ENCODE measurements at regions not wholly inside any gene's neighbourhood (a gene's known extent, or its start where the extent isn't known, plus 50 kb on each side); places are given as distances from the start of the nearest gene placed in this dataset.
A peak's percentile ranks its signal among the peaks of the same experiment; 100 is the strongest.

- peaks cover 3% of the 10 kb centered on the region for H3K9me3 Mint-ChIP-seq
- no peak overlapping the region for H3K27ac Mint-ChIP-seq
- no peaks in the 10 kb centered on the region for H3K4me1 Mint-ChIP-seq
- H3K27me3 Mint-ChIP-seq, result peaks cover 10% of the 10 kb centered on the region
- no peak for ATAC-seq (replicated peaks)
- H3K4me3 Mint-ChIP-seq, result no peak overlapping the region
- H3K36me3 Mint-ChIP-seq (ENCODE audit: low read depth), result no peaks in the 10 kb centered on the region
Observed at GRCh38 chr12:132396657-132397056, 67.3 kb upstream of the GALNT9 start.

- Mint-ChIP-seq H3K27ac (no peak overlapping the region), H3K4me1 (no peaks in the 10 kb centered on the region), H3K9me3 (peaks cover 3% of the 10 kb centered on the region), H3K27me3 (peaks cover 2% of the 10 kb centered on the region), H3K36me3 (ENCODE audit: low read depth) (no peaks in the 10 kb centered on the region), H3K4me3 (no peak overlapping the region)
- ATAC-seq (replicated peaks), result no peak
Observed at GRCh38 chr12:132395908-132396305, 66.5 kb upstream of the GALNT9 start.

GRCh38 chr12:132395192-132395907, 66.0 kb upstream of the GALNT9 start:
- Mint-ChIP-seq H3K4me3 (no peak overlapping the region), H3K4me1 (no peaks in the 10 kb centered on the region), H3K36me3 (ENCODE audit: low read depth) (no peaks in the 10 kb centered on the region), H3K9me3 (peaks cover 3% of the 10 kb centered on the region), H3K27me3 (no peaks in the 10 kb centered on the region), H3K27ac (no peak overlapping the region)
- no peak for ATAC-seq (replicated peaks)

- Mint-ChIP-seq H3K27me3 (no peaks in the 10 kb centered on the region), H3K36me3 (ENCODE audit: low read depth) (no peaks in the 10 kb centered on the region), H3K4me3 (no peak overlapping the region), H3K4me1 (no peaks in the 10 kb centered on the region), H3K9me3 (peaks cover 3% of the 10 kb centered on the region), H3K27ac (no peak overlapping the region)
- ATAC-seq (replicated peaks), result peak; percentile 89
Observed at GRCh38 chr12:132393991-132394949, 64.9 kb upstream of the GALNT9 start.

GRCh38 chr12:132393245-132393795, 63.9 kb upstream of the GALNT9 start:
- no peaks in the 10 kb centered on the region for H3K36me3 Mint-ChIP-seq (ENCODE audit: low read depth)
- no peak overlapping the region for H3K4me3 Mint-ChIP-seq
- peaks cover 3% of the 10 kb centered on the region for H3K9me3 Mint-ChIP-seq
- no peaks in the 10 kb centered on the region for H3K27me3 Mint-ChIP-seq
- no peak overlapping the region for H3K27ac Mint-ChIP-seq
- H3K4me1 Mint-ChIP-seq, result no peaks in the 10 kb centered on the region
- no peak for ATAC-seq (replicated peaks)

GRCh38 chr12:132392389-132393244, 63.2 kb upstream of the GALNT9 start:
- Mint-ChIP-seq H3K4me3 (no peak overlapping the region), H3K36me3 (ENCODE audit: low read depth) (no peaks in the 10 kb centered on the region), H3K27me3 (peaks cover 4% of the 10 kb centered on the region), H3K9me3 (peaks cover 3% of the 10 kb centered on the region), H3K27ac (no peak overlapping the region), H3K4me1 (no peaks in the 10 kb centered on the region)
- no peak for ATAC-seq (replicated peaks)

GRCh38 chr12:132391326-132392041, 62.1 kb upstream of the GALNT9 start:
- Mint-ChIP-seq H3K4me3 (no peak overlapping the region), H3K27me3 (peaks cover 10% of the 10 kb centered on the region), H3K36me3 (ENCODE audit: low read depth) (no peaks in the 10 kb centered on the region), H3K4me1 (no peaks in the 10 kb centered on the region), H3K27ac (no peak overlapping the region), H3K9me3 (peaks cover 3% of the 10 kb centered on the region)
- ATAC-seq (replicated peaks), result no peak

- H3K27me3 Mint-ChIP-seq, result peaks cover 10% of the 10 kb centered on the region
- ATAC-seq (replicated peaks), result no peak
- H3K4me3 Mint-ChIP-seq, result no peak overlapping the region
- no peak overlapping the region for H3K27ac Mint-ChIP-seq
- no peaks in the 10 kb centered on the region for H3K36me3 Mint-ChIP-seq (ENCODE audit: low read depth)
- H3K9me3 Mint-ChIP-seq, result peaks cover 3% of the 10 kb centered on the region
- H3K4me1 Mint-ChIP-seq, result no peaks in the 10 kb centered on the region
Observed at GRCh38 chr12:132390287-132391076, 61.1 kb upstream of the GALNT9 start.

- H3K4me1 Mint-ChIP-seq, result no peaks in the 10 kb centered on the region
- H3K9me3 Mint-ChIP-seq, result peaks cover 3% of the 10 kb centered on the region
- ATAC-seq (replicated peaks), result no peak
- no peak overlapping the region for H3K27ac Mint-ChIP-seq
- H3K4me3 Mint-ChIP-seq, result no peak overlapping the region
- peaks cover 10% of the 10 kb centered on the region for H3K27me3 Mint-ChIP-seq
- no peaks in the 10 kb centered on the region for H3K36me3 Mint-ChIP-seq (ENCODE audit: low read depth)
Observed at GRCh38 chr12:132389526-132390286, 60.3 kb upstream of the GALNT9 start.

- no peaks in the 10 kb centered on the region for H3K4me1 Mint-ChIP-seq
- no peak overlapping the region for H3K27ac Mint-ChIP-seq
- H3K4me3 Mint-ChIP-seq, result no peak overlapping the region
- ATAC-seq (replicated peaks), result no peak
- H3K27me3 Mint-ChIP-seq, result peaks cover 10% of the 10 kb centered on the region
- no peaks in the 10 kb centered on the region for H3K36me3 Mint-ChIP-seq (ENCODE audit: low read depth)
- no peaks in the 10 kb centered on the region for H3K9me3 Mint-ChIP-seq
Observed at GRCh38 chr12:132389026-132389425, 59.6 kb upstream of the GALNT9 start.

GRCh38 chr12:132388379-132389015, 59.1 kb upstream of the GALNT9 start:
- Mint-ChIP-seq H3K27ac (no peak overlapping the region), H3K9me3 (no peaks in the 10 kb centered on the region), H3K4me3 (no peak overlapping the region), H3K36me3 (ENCODE audit: low read depth) (no peaks in the 10 kb centered on the region), H3K27me3 (peaks cover 10% of the 10 kb centered on the region), H3K4me1 (no peaks in the 10 kb centered on the region)
- ATAC-seq (replicated peaks), result no peak

- no peaks in the 10 kb centered on the region for H3K36me3 Mint-ChIP-seq (ENCODE audit: low read depth)
Observed at GRCh38 chr12:132386926-132387497, 57.6 kb upstream of the GALNT9 start.

More at GRCh38 chr12:132386926-132387497, 57.6 kb upstream of the GALNT9 start:
- Mint-ChIP-seq H3K4me3 (no peak overlapping the region), H3K27me3 (peaks cover 10% of the 10 kb centered on the region), H3K9me3 (no peaks in the 10 kb centered on the region), H3K4me1 (no peaks in the 10 kb centered on the region), H3K27ac (no peak overlapping the region)
- no peak for ATAC-seq (replicated peaks)

Measured in activated T-helper 17 cell treated with anti-CD3 and anti-CD28 coated beads, Interleukin-2, amount 50 U/mL, for 72 hours (primary cell).